Upper lobe of left lung (tissue), 4 donors: ENCODE measurements at regions not wholly inside any gene's neighbourhood (a gene's known extent, or its start where the extent isn't known, plus 50 kb on each side); places are given as distances from the start of the nearest gene placed in this dataset.

Source experiments
- CTCF ChIP-seq, 6 experiments: fragments of 450-650 bp in 4 of 6; fragments of 200-600 bp in 2 of 6; sonication (generic) in 2 of 6; IDR thresholded peaks; one replicate each; pipeline ENCODE4 v1.5.1; 2016 to 2019; ENCODE audit warnings: antibody characterized with exemption in 6 of 6
- POLR2A ChIP-seq, 4 donors: fragments of 450-650 bp; IDR thresholded peaks; one replicate each; pipeline ENCODE4 v1.5.1; 2016 to 2017; ENCODE audit warnings: antibody characterized with exemption in 4 of 4, mild to moderate bottlenecking in 2 of 4

GRCh38 chrX:21150208-21150607 lies 224.0 kb upstream of the CNKSR2 start:
- TF ChIP-seq CTCF (IDR thresholded peaks at IDR 0.05) (no peak), POLR2A (IDR thresholded peaks at IDR 0.05) (no peak)
